ENCODE measurements at regions not wholly inside any gene's neighbourhood (a gene's known extent, or its start where the extent isn't known, plus 50 kb on each side); places are given as distances from the start of the nearest gene placed in this dataset.

DNA sequence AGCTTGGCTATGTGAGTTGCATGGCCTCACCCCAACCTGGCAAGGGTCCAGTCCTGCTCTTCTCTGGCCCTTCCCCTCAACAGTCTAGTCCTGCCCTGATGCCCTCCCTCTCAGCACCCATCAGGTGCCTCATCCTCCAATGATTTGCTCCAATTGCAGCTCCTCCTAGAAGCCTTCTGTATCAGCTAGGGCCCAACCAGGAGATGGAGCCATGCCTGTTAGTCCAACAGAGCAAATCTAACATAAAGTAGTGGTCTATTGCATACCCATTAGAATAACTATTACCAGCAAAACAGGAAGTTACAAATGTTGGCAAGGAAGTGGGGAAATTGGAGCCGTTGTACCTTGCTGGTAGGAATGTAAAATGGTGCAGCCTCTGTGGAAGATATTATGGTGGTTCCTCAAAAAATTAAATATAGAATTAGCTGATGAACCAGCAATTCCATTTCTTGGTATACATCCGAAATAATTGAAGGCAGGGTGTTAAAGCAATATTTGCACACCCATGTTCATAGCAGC, 163.5 kb downstream of the VRK1 start:
- TF ChIP-seq, protein P1, sequence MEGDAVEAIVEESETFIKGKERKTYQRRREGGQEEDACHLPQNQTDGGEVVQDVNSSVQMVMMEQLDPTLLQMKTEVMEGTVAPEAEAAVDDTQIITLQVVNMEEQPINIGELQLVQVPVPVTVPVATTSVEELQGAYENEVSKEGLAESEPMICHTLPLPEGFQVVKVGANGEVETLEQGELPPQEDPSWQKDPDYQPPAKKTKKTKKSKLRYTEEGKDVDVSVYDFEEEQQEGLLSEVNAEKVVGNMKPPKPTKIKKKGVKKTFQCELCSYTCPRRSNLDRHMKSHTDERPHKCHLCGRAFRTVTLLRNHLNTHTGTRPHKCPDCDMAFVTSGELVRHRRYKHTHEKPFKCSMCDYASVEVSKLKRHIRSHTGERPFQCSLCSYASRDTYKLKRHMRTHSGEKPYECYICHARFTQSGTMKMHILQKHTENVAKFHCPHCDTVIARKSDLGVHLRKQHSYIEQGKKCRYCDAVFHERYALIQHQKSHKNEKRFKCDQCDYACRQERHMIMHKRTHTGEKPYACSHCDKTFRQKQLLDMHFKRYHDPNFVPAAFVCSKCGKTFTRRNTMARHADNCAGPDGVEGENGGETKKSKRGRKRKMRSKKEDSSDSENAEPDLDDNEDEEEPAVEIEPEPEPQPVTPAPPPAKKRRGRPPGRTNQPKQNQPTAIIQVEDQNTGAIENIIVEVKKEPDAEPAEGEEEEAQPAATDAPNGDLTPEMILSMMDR (conservative IDR thresholded peaks at IDR 0.05; ENCODE audit: control insufficient read depth, insufficient read depth, low read depth, low read length) = no peak
- H3K4me3 ChIP-seq (ENCODE audit: control insufficient read depth, low read depth, low read length) = no peak overlapping the region
- no peak for DNase-seq (ENCODE audit: low read depth)

DNA sequence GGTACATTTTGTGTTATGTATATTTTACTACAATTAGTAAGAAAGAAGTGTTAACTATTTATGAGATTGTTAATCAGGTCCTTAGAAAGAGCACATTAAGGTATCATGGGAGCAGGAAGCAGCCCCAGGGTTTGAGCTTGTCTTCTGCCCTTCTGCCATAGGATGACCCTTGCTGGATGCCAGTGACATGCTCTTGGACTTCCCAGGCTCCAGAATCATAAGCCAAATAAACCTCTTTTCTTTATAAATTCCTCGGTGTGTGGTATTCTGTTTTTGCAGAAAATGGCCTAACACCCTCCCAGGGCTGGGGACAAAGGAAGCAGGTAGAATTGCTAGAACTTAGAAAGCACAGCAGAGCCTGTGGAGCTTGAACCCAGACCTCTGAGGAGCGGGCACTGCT, 164.7 kb downstream of the VRK1 start:
- TF ChIP-seq, protein P1 (conservative IDR thresholded peaks at IDR 0.05; ENCODE audit: control insufficient read depth, insufficient read depth, low read depth, low read length) = no peak
- no peak overlapping the region for H3K4me3 ChIP-seq (ENCODE audit: control insufficient read depth, low read depth, low read length)
- DNase-seq (ENCODE audit: low read depth) = no peak

GRCh38 chr14:96962337-96962736, 165.2 kb downstream of the VRK1 start:
- no peak overlapping the region for H3K4me3 ChIP-seq (ENCODE audit: control insufficient read depth, low read depth, low read length)
- TF ChIP-seq, protein P1 (conservative IDR thresholded peaks at IDR 0.05; ENCODE audit: control insufficient read depth, insufficient read depth, low read depth, low read length) = no peak
- no peak for DNase-seq (ENCODE audit: low read depth)

GRCh38 chr14:96964726-96965415, 167.7 kb downstream of the VRK1 start:
- H3K4me3 ChIP-seq (ENCODE audit: control insufficient read depth, low read depth, low read length) = no peak overlapping the region
- no peak for DNase-seq (ENCODE audit: low read depth)
- TF ChIP-seq, protein P1 (conservative IDR thresholded peaks at IDR 0.05; ENCODE audit: control insufficient read depth, insufficient read depth, low read depth, low read length) = no peak

DNA sequence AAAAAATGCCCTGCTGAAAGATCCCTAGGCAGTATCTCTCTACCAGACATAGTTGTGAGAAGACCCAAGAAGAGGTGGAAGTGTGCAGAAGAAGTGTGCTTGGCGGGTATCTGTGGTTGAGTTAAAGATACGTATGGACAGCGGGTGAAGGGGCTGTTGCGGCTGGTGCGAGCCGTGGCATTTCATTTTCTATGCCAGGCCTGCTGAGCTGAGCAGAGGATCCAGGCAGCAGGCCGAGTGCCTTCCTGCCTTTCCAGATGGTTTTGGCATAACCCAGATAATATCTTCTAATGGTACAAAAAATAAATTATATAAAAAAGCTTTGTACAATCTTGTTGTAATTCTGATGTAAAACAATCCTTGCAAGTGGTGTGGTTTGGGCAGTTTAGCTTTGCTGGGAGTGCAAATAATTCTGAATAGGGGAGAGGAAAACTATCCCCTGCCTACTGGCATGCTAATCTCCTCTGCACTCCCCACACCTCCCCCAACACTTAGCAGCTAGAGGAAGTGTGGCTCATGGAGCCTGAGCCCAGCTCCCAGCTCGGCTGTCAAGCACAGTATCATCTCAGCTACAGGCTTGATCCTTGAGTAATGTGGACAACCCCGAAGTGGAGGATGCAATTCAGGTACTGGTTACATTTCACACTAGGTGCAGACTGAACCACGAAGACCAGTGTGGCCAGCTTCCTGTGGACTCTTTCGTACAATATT, 168.9 kb downstream of the VRK1 start:
- no peak for DNase-seq (ENCODE audit: low read depth)
- TF ChIP-seq, protein P1 (conservative IDR thresholded peaks at IDR 0.05; ENCODE audit: control insufficient read depth, insufficient read depth, low read depth, low read length) = no peak
- no peak overlapping the region for H3K4me3 ChIP-seq (ENCODE audit: control insufficient read depth, low read depth, low read length)

- DNase-seq (ENCODE audit: low read depth) = no peak
- no peak overlapping the region for H3K4me3 ChIP-seq (ENCODE audit: control insufficient read depth, low read depth, low read length)
- TF ChIP-seq, protein P1 (conservative IDR thresholded peaks at IDR 0.05; ENCODE audit: control insufficient read depth, insufficient read depth, low read depth, low read length) = no peak
Measured at GRCh38 chr14:96975116-96975515, 177.9 kb downstream of the VRK1 start.

All from fibroblast of mammary gland (primary cell).